ENCODE measurements at regions not wholly inside any gene's neighbourhood (a gene's known extent, or its start where the extent isn't known, plus 50 kb on each side); places are given as distances from the start of the nearest gene placed in this dataset.
A peak's percentile ranks its signal among the peaks of the same experiment; 100 is the strongest.
"Not testable (repeated sequence)": the region's sequence is repeated elsewhere in the genome, so short reads cannot be mapped to it uniquely, and the experiment has no call there.

DNA sequence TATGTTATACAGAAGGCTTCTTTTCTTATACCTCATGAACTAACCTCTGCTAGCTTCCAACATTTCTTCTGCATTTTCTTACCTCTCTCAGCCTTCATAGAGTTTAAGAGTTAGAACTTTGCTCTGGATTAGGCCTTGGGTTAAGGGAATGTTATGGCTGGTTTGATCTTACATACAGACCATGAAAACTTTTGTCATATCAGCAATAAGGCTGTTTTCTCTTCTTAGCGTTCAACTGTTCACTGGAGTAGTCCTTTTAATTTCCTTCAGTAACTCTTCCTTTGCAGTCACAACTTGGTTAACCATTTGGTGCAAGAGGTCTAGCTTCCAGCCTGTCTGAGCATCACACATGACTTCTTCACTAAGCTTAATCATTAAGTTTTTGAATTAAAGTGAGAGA is 329.0 kb upstream of the CCNG1 start:
- H3F3A ChIP-seq (ENCODE audit: insufficient read depth, low read length, poor library complexity, severe bottlenecking): no peaks in the 10 kb centered on the region
- no peaks in the 10 kb centered on the region for H4K20me1 ChIP-seq (ENCODE audit: insufficient read depth)
- no peak overlapping the region for H3K4me2 ChIP-seq (ENCODE audit: low read length)
- no peak overlapping the region for H2AFZ ChIP-seq (ENCODE audit: low read depth, low read length)
- H3K27ac ChIP-seq (ENCODE audit: low read length): no peak overlapping the region
- TF ChIP-seq POLR2AphosphoS5 (IDR thresholded peaks at IDR 0.05) (no peak), TAF1 (IDR thresholded peaks at IDR 0.05; ENCODE audit: low read depth) (no peak), SMC3 (conservative IDR thresholded peaks at IDR 0.05; ENCODE audit: poor library complexity) (no peak), RAD21 (conservative IDR thresholded peaks at IDR 0.05) (no peak), MXI1 (conservative IDR thresholded peaks at IDR 0.05; ENCODE audit: poor library complexity, severe bottlenecking) (no peak), EZH2 (IDR thresholded peaks at IDR 0.05; ENCODE audit: borderline replicate concordance, insufficient read depth, low read length, poor library complexity, severe bottlenecking) (no peak)
- H3K9me3 ChIP-seq (ENCODE audit: low read length): no peaks in the 10 kb centered on the region
- H3K9ac ChIP-seq (ENCODE audit: low read length): no peak overlapping the region
- H3K27me3 ChIP-seq (ENCODE audit: insufficient read depth, low read depth, low read length): no peaks in the 10 kb centered on the region
- no peaks in the 10 kb centered on the region for H3K79me2 ChIP-seq (replicated peaks; ENCODE audit: insufficient read depth, low read length)
- no peak overlapping the region for H3K4me3 ChIP-seq (ENCODE audit: low read length)
- H3K36me3 ChIP-seq (ENCODE audit: insufficient read depth, low read length): no peaks in the 10 kb centered on the region
- no peaks in the 10 kb centered on the region for H3K9me2 ChIP-seq (ENCODE audit: insufficient read depth, low read length)

DNA sequence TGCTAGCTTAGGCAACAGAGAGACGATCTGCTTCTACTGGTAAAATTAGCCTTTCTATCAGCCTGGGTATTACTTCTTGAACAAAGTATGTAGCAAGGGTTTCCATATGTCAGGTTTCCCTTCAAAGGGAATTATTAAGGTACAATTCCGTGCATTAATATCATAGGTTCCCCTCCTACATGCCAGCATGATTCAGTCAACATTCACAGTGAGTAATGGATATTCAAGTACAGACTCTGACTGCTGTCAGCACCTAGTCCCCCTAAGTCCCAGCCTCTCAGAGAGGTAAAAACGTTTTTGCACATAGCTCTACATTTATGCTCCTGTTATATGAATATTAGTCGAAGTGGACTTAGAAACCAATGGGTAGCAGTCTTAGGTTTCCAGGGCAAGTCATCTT is 322.4 kb upstream of the CCNG1 start:
- Histone ChIP-seq H3K4me3 (ENCODE audit: low read length) (no peak overlapping the region), H2AFZ (ENCODE audit: low read depth, low read length) (no peak overlapping the region), H3K9ac (ENCODE audit: low read length) (no peak overlapping the region), H3K9me2 (ENCODE audit: insufficient read depth, low read length) (no peaks in the 10 kb centered on the region), H3K27me3 (ENCODE audit: insufficient read depth, low read depth, low read length) (no peaks in the 10 kb centered on the region), H3K27ac (ENCODE audit: low read length) (no peak overlapping the region), H3K4me2 (ENCODE audit: low read length) (no peak overlapping the region), H4K20me1 (ENCODE audit: insufficient read depth) (no peaks in the 10 kb centered on the region), H3K9me3 (ENCODE audit: low read length) (no peaks in the 10 kb centered on the region), H3F3A (ENCODE audit: insufficient read depth, low read length, poor library complexity, severe bottlenecking) (no peaks in the 10 kb centered on the region), H3K36me3 (ENCODE audit: insufficient read depth, low read length) (no peaks in the 10 kb centered on the region), H3K79me2 (replicated peaks; ENCODE audit: insufficient read depth, low read length) (no peaks in the 10 kb centered on the region)
- TF ChIP-seq EP300 (conservative IDR thresholded peaks at IDR 0.05; ENCODE audit: poor library complexity, severe bottlenecking) (peak; percentile 53), TAF1 (IDR thresholded peaks at IDR 0.05; ENCODE audit: low read depth) (no peak), POLR2AphosphoS5 (IDR thresholded peaks at IDR 0.05) (peak; percentile 81), EZH2 (IDR thresholded peaks at IDR 0.05; ENCODE audit: borderline replicate concordance, insufficient read depth, low read length, poor library complexity, severe bottlenecking) (no peak)

DNA sequence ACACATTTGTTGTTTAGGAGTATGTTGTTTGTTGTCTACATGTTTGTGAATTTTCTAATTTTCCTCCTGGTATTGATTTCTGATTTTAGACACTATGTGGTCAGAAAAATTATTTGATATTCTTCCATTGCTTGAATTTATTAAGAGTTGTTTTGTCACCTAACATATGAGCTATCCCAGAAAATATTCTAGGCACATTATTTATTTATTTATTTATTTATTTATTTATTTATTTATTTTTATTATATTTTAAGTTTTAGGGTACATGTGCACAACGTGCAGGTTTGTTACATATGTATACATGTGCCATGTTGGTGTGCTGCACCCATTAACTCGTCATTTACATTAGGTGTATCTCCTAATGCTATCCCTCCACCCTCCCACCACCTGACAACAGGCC is 320.8 kb upstream of the CCNG1 start:
- H3K27ac ChIP-seq (ENCODE audit: low read length); H3K27me3 ChIP-seq (ENCODE audit: insufficient read depth, low read depth, low read length); H4K20me1 ChIP-seq (ENCODE audit: insufficient read depth): not testable (repeated sequence)

DNA sequence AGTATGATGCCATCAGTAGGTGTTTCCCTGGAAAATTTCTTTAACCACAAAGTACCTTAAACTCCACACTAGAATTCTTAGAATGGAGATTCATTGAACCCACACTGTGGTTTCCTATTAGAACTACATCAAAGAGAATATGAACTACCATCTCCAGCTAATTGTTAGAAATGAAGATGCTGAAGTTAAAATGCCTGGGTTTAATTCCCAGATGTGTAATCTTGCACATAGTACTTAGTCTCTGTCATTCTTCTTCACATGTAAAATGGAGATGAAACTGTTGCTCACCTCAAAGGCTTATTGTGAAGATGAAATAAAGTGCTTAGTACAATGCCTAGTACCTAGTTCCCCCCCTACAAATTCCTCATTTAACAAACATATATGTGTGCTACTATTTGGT is 303.3 kb upstream of the CCNG1 start:
- no peak for TF ChIP-seq SMC3 (conservative IDR thresholded peaks at IDR 0.05; ENCODE audit: poor library complexity)
- TF ChIP-seq TAF1 (IDR thresholded peaks at IDR 0.05; ENCODE audit: low read depth): no peak
- TF ChIP-seq, protein P1, sequence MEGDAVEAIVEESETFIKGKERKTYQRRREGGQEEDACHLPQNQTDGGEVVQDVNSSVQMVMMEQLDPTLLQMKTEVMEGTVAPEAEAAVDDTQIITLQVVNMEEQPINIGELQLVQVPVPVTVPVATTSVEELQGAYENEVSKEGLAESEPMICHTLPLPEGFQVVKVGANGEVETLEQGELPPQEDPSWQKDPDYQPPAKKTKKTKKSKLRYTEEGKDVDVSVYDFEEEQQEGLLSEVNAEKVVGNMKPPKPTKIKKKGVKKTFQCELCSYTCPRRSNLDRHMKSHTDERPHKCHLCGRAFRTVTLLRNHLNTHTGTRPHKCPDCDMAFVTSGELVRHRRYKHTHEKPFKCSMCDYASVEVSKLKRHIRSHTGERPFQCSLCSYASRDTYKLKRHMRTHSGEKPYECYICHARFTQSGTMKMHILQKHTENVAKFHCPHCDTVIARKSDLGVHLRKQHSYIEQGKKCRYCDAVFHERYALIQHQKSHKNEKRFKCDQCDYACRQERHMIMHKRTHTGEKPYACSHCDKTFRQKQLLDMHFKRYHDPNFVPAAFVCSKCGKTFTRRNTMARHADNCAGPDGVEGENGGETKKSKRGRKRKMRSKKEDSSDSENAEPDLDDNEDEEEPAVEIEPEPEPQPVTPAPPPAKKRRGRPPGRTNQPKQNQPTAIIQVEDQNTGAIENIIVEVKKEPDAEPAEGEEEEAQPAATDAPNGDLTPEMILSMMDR (IDR thresholded peaks at IDR 0.05; ENCODE audit: poor library complexity, severe bottlenecking): no peak
- no peak for TF ChIP-seq EZH2 (IDR thresholded peaks at IDR 0.05; ENCODE audit: borderline replicate concordance, insufficient read depth, low read length, poor library complexity, severe bottlenecking)
- TF ChIP-seq MXI1 (conservative IDR thresholded peaks at IDR 0.05; ENCODE audit: poor library complexity, severe bottlenecking): no peak
- TF ChIP-seq RAD21 (conservative IDR thresholded peaks at IDR 0.05): no peak
- no peak for TF ChIP-seq EP300 (conservative IDR thresholded peaks at IDR 0.05; ENCODE audit: poor library complexity, severe bottlenecking)
- TF ChIP-seq, protein P2, sequence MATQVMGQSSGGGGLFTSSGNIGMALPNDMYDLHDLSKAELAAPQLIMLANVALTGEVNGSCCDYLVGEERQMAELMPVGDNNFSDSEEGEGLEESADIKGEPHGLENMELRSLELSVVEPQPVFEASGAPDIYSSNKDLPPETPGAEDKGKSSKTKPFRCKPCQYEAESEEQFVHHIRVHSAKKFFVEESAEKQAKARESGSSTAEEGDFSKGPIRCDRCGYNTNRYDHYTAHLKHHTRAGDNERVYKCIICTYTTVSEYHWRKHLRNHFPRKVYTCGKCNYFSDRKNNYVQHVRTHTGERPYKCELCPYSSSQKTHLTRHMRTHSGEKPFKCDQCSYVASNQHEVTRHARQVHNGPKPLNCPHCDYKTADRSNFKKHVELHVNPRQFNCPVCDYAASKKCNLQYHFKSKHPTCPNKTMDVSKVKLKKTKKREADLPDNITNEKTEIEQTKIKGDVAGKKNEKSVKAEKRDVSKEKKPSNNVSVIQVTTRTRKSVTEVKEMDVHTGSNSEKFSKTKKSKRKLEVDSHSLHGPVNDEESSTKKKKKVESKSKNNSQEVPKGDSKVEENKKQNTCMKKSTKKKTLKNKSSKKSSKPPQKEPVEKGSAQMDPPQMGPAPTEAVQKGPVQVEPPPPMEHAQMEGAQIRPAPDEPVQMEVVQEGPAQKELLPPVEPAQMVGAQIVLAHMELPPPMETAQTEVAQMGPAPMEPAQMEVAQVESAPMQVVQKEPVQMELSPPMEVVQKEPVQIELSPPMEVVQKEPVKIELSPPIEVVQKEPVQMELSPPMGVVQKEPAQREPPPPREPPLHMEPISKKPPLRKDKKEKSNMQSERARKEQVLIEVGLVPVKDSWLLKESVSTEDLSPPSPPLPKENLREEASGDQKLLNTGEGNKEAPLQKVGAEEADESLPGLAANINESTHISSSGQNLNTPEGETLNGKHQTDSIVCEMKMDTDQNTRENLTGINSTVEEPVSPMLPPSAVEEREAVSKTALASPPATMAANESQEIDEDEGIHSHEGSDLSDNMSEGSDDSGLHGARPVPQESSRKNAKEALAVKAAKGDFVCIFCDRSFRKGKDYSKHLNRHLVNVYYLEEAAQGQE (IDR thresholded peaks at IDR 0.05; ENCODE audit: borderline replicate concordance): no peak
- TF ChIP-seq POLR2AphosphoS5 (IDR thresholded peaks at IDR 0.05): no peak
- Histone ChIP-seq H3F3A (ENCODE audit: insufficient read depth, low read length, poor library complexity, severe bottlenecking) (no peaks in the 10 kb centered on the region), H3K79me2 (replicated peaks; ENCODE audit: insufficient read depth, low read length) (no peaks in the 10 kb centered on the region), H3K9me2 (ENCODE audit: insufficient read depth, low read length) (no peaks in the 10 kb centered on the region), H3K27ac (ENCODE audit: low read length) (no peak overlapping the region), H3K27me3 (ENCODE audit: insufficient read depth, low read depth, low read length) (no peaks in the 10 kb centered on the region), H4K20me1 (ENCODE audit: insufficient read depth) (no peaks in the 10 kb centered on the region), H3K4me3 (ENCODE audit: low read length) (no peak overlapping the region), H3K4me2 (ENCODE audit: low read length) (no peak overlapping the region), H3K36me3 (ENCODE audit: insufficient read depth, low read length) (no peaks in the 10 kb centered on the region), H3K9me3 (ENCODE audit: low read length) (no peaks in the 10 kb centered on the region), H3K9ac (ENCODE audit: low read length) (no peak overlapping the region), H2AFZ (ENCODE audit: low read depth, low read length) (no peak overlapping the region)

More for the DNA sequence above, 320.8 kb upstream of the CCNG1 start:
- H3F3A ChIP-seq (ENCODE audit: insufficient read depth, low read length, poor library complexity, severe bottlenecking); H2AFZ ChIP-seq (ENCODE audit: low read depth, low read length); H3K79me2 ChIP-seq (replicated peaks; ENCODE audit: insufficient read depth, low read length); H3K36me3 ChIP-seq (ENCODE audit: insufficient read depth, low read length); H3K4me3 ChIP-seq (ENCODE audit: low read length); H3K9me3 ChIP-seq (ENCODE audit: low read length); H3K4me2 ChIP-seq (ENCODE audit: low read length); H3K9ac ChIP-seq (ENCODE audit: low read length); H3K9me2 ChIP-seq (ENCODE audit: insufficient read depth, low read length): not testable (repeated sequence)

Data from neural cell (in vitro differentiated cells).